ENCODE measurements at regions not wholly inside any gene's neighbourhood (a gene's known extent, or its start where the extent isn't known, plus 50 kb on each side); places are given as distances from the start of the nearest gene placed in this dataset.

GRCh38 chr3:110074095-110074494 is 736.7 kb upstream of the DPPA4 start:
- no peak for DNase-seq (ENCODE audit: low read depth, low spot score)
- Histone ChIP-seq H3K9ac (ENCODE audit: insufficient read length, low read depth) (no peak overlapping the region), H3K9me3 (ENCODE audit: insufficient read depth, low read length) (peaks cover 26% of the 10 kb centered on the region), H3K27me3 (ENCODE audit: insufficient read depth, insufficient read length) (no peaks in the 10 kb centered on the region), H3K4me1 (ENCODE audit: insufficient read depth, insufficient read length) (no peaks in the 10 kb centered on the region), H3K36me3 (ENCODE audit: insufficient read depth, insufficient read length, low read length) (no peaks in the 10 kb centered on the region), H3K4me3 (ENCODE audit: insufficient read length, low read depth) (no peak overlapping the region)
- no peak for TF ChIP-seq YY1 (IDR thresholded peaks at IDR 0.05; ENCODE audit: insufficient read depth, insufficient read length)
- no peak for TF ChIP-seq ZNF274 (IDR thresholded peaks at IDR 0.05; ENCODE audit: low read depth, low read length)
- no peak for TF ChIP-seq SUZ12 (IDR thresholded peaks at IDR 0.05; ENCODE audit: extremely low read depth, insufficient read depth, insufficient read length)

- no peaks in the 10 kb centered on the region for H3K27me3 ChIP-seq (ENCODE audit: insufficient read depth, insufficient read length)
- TF ChIP-seq SUZ12 (IDR thresholded peaks at IDR 0.05; ENCODE audit: extremely low read depth, insufficient read depth, insufficient read length) = no peak
- TF ChIP-seq ZNF274 (IDR thresholded peaks at IDR 0.05; ENCODE audit: low read depth, low read length) = no peak
- H3K9ac ChIP-seq (ENCODE audit: insufficient read length, low read depth) = no peak overlapping the region
Observed at GRCh38 chr3:110077093-110077492, 739.7 kb upstream of the DPPA4 start.

DNA sequence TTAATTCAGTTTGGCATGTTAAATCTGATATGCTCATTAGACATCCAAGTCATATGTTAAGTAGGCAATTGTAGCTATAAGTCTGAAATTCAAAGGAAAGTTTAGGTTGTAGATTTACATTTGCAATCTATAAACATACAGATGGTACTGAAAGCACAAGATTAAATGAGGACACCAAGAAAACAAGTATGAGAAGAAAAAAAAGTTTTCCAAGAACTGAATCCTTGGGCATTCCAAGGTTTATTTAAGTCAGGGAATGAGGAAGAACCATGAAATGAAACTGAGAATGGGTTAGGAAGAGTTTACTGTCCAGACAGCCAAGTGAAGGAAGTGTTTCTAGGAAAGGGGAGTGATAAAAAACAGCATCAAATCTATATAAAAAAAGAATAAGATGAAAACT is 756.1 kb upstream of the DPPA4 start:
- peaks cover 10% of the 10 kb centered on the region; the same call in 1 of the 2 replicates for H3K9me3 ChIP-seq (ENCODE audit: insufficient read depth, low read length)
- TF ChIP-seq YY1 (IDR thresholded peaks at IDR 0.05; ENCODE audit: insufficient read depth, insufficient read length) (no peak), ZNF274 (IDR thresholded peaks at IDR 0.05; ENCODE audit: low read depth, low read length) (no peak), SUZ12 (IDR thresholded peaks at IDR 0.05; ENCODE audit: extremely low read depth, insufficient read depth, insufficient read length) (no peak)

More at GRCh38 chr3:110077093-110077492, 739.7 kb upstream of the DPPA4 start:
- DNase-seq (ENCODE audit: low read depth, low spot score) = no peak
- Histone ChIP-seq H3K4me3 (ENCODE audit: insufficient read length, low read depth) (no peak overlapping the region), H3K4me1 (ENCODE audit: insufficient read depth, insufficient read length) (no peaks in the 10 kb centered on the region), H3K36me3 (ENCODE audit: insufficient read depth, insufficient read length, low read length) (no peaks in the 10 kb centered on the region), H3K9me3 (ENCODE audit: insufficient read depth, low read length) (peaks cover 14% of the 10 kb centered on the region)

DNA sequence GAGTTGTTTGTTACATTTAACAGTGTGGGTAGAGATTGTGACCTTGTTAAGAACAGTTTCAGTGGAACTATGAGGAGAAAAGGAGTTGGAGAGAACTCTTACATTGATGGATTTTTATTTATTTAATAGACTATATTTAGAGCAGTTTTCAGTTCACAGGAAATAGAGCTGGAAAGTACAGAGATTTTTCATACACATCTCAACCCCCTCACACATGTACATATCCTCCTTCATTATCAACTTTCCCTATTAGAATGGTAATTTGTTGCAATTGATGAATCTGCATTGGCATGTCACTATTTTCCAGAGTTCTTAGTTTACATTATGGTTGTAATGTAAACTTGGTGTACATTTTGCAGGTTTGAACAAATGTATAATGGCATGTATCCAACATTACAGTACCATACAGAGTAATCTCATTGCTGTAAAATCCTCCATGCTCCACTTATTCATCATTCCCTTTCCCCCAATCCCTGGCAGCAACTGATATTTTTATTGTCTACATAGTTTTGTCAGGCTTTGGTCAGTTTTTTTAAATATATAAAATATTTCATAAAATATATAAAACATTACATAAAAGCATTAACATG is 756.6 kb upstream of the DPPA4 start:
- no peak for DNase-seq (ENCODE audit: low read depth, low spot score)
- H3K36me3 ChIP-seq (ENCODE audit: insufficient read depth, insufficient read length, low read length) = no peaks in the 10 kb centered on the region
- H3K4me1 ChIP-seq (ENCODE audit: insufficient read depth, insufficient read length) = no peaks in the 10 kb centered on the region
- H3K4me3 ChIP-seq (ENCODE audit: insufficient read length, low read depth) = no peak overlapping the region
- no peak overlapping the region for H3K9ac ChIP-seq (ENCODE audit: insufficient read length, low read depth)
- no peak for TF ChIP-seq ZNF274 (IDR thresholded peaks at IDR 0.05; ENCODE audit: low read depth, low read length)
- no peak for TF ChIP-seq SUZ12 (IDR thresholded peaks at IDR 0.05; ENCODE audit: extremely low read depth, insufficient read depth, insufficient read length)
- no peak for TF ChIP-seq YY1 (IDR thresholded peaks at IDR 0.05; ENCODE audit: insufficient read depth, insufficient read length)
- H3K27me3 ChIP-seq (ENCODE audit: insufficient read depth, insufficient read length) = no peaks in the 10 kb centered on the region
- H3K9me3 ChIP-seq (ENCODE audit: insufficient read depth, low read length) = peaks cover 10% of the 10 kb centered on the region; the same call in 1 of the 2 replicates

More for the DNA sequence above, 756.1 kb upstream of the DPPA4 start:
- Histone ChIP-seq H3K9ac (ENCODE audit: insufficient read length, low read depth) (no peak overlapping the region), H3K4me3 (ENCODE audit: insufficient read length, low read depth) (no peak overlapping the region), H3K27me3 (ENCODE audit: insufficient read depth, insufficient read length) (no peaks in the 10 kb centered on the region), H3K4me1 (ENCODE audit: insufficient read depth, insufficient read length) (no peaks in the 10 kb centered on the region), H3K36me3 (ENCODE audit: insufficient read depth, insufficient read length, low read length) (no peaks in the 10 kb centered on the region)
- DNase-seq (ENCODE audit: low read depth, low spot score) = no peak

DNA sequence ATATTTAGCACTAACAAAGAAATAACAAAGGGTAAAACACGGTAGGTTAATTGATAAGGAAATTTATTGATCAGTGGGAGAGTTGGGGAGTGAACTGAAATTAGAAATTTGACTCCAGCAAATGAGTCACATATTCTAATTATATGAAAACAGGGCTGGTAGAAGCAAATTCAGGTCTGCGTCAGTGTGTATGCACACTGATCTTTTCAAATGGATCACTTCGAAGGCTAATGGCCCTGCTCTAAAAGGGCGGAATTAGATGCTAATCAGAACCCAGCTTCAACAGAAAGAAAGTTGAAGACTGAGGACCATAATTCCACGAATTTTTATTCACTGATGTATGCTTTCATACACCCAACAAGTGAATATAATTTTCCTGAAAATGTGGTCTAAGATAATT is 762.4 kb upstream of the DPPA4 start:
- no peaks in the 10 kb centered on the region for H3K4me1 ChIP-seq (ENCODE audit: insufficient read depth, insufficient read length)
- TF ChIP-seq YY1 (IDR thresholded peaks at IDR 0.05; ENCODE audit: insufficient read depth, insufficient read length) (no peak), SUZ12 (IDR thresholded peaks at IDR 0.05; ENCODE audit: extremely low read depth, insufficient read depth, insufficient read length) (no peak), ZNF274 (IDR thresholded peaks at IDR 0.05; ENCODE audit: low read depth, low read length) (no peak)
- H3K9me3 ChIP-seq (ENCODE audit: insufficient read depth, low read length) = no peaks in the 10 kb centered on the region
- no peak overlapping the region for H3K9ac ChIP-seq (ENCODE audit: insufficient read length, low read depth)
- DNase-seq (ENCODE audit: low read depth, low spot score) = no peak
- H3K4me3 ChIP-seq (ENCODE audit: insufficient read length, low read depth) = no peak overlapping the region
- H3K36me3 ChIP-seq (ENCODE audit: insufficient read depth, insufficient read length, low read length) = no peaks in the 10 kb centered on the region
- no peaks in the 10 kb centered on the region for H3K27me3 ChIP-seq (ENCODE audit: insufficient read depth, insufficient read length)

GRCh38 chr3:110101361-110101760 is 764.0 kb upstream of the DPPA4 start:
- no peak overlapping the region for H3K9ac ChIP-seq (ENCODE audit: insufficient read length, low read depth)
- no peaks in the 10 kb centered on the region for H3K4me1 ChIP-seq (ENCODE audit: insufficient read depth, insufficient read length)
- H3K4me3 ChIP-seq (ENCODE audit: insufficient read length, low read depth) = no peak overlapping the region
- no peaks in the 10 kb centered on the region for H3K27me3 ChIP-seq (ENCODE audit: insufficient read depth, insufficient read length)
- no peak for DNase-seq (ENCODE audit: low read depth, low spot score)
- TF ChIP-seq ZNF274 (IDR thresholded peaks at IDR 0.05; ENCODE audit: low read depth, low read length) (no peak), SUZ12 (IDR thresholded peaks at IDR 0.05; ENCODE audit: extremely low read depth, insufficient read depth, insufficient read length) (no peak), YY1 (IDR thresholded peaks at IDR 0.05; ENCODE audit: insufficient read depth, insufficient read length) (no peak)
- H3K36me3 ChIP-seq (ENCODE audit: insufficient read depth, insufficient read length, low read length) = no peaks in the 10 kb centered on the region
- no peaks in the 10 kb centered on the region for H3K9me3 ChIP-seq (ENCODE audit: insufficient read depth, low read length)

- no peak overlapping the region for H3K4me3 ChIP-seq (ENCODE audit: insufficient read length, low read depth)
- no peaks in the 10 kb centered on the region for H3K4me1 ChIP-seq (ENCODE audit: insufficient read depth, insufficient read length)
- no peak overlapping the region for H3K9ac ChIP-seq (ENCODE audit: insufficient read length, low read depth)
- no peaks in the 10 kb centered on the region for H3K27me3 ChIP-seq (ENCODE audit: insufficient read depth, insufficient read length)
- no peaks in the 10 kb centered on the region for H3K36me3 ChIP-seq (ENCODE audit: insufficient read depth, insufficient read length, low read length)
- H3K9me3 ChIP-seq (ENCODE audit: insufficient read depth, low read length) = no peaks in the 10 kb centered on the region
- TF ChIP-seq YY1 (IDR thresholded peaks at IDR 0.05; ENCODE audit: insufficient read depth, insufficient read length) (no peak), SUZ12 (IDR thresholded peaks at IDR 0.05; ENCODE audit: extremely low read depth, insufficient read depth, insufficient read length) (no peak), ZNF274 (IDR thresholded peaks at IDR 0.05; ENCODE audit: low read depth, low read length) (no peak)
- DNase-seq (ENCODE audit: low read depth, low spot score) = no peak
Observed at GRCh38 chr3:110106805-110107204, 769.5 kb upstream of the DPPA4 start.

All from NT2/D1 (cell line).